Fibroblast of the aortic adventitia (primary cell): ENCODE measurements at regions not wholly inside any gene's neighbourhood (a gene's known extent, or its start where the extent isn't known, plus 50 kb on each side); places are given as distances from the start of the nearest gene placed in this dataset.

Source experiments
- DNase-seq: peaks from one replicate; pipeline ENCODE4 v3.0.0-alpha.2; 2010; ENCODE audit warnings: low read depth
- H3K4me3 ChIP-seq: 2 replicates; pipeline ENCODE4 v1.5.1; 2011; ENCODE audit warnings: low read depth, mild to moderate bottlenecking, control low read depth, low read length, moderate library complexity
- TF ChIP-seq, protein P1 (sequence below): IDR thresholded peaks from 2 replicates; pipeline ENCODE4 v1.5.1; 2011; ENCODE audit warnings: mild to moderate bottlenecking, low read length, control low read depth, inconsistent platforms; ENCODE audit not compliant: insufficient read depth

DNA sequence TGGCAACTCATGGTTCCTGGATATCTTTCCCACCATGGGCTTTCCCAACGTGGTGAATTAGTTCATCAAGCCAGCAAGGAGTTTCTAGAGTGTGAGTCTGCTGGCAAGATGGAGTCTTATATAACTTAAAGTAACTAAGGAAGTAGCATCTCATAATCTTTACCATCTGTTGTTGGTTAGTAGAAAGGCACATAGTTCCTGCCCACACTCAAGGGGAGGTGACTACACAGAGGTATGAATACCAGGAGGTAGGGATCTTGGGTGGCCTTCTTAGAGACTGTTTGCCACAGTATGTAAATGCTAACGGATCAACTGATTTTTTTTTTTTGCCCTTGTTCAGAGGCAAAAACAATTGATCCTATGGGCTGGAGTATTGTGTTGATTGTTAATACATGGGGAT lies 446.9 kb downstream of the ATP23 start:
- no peak for DNase-seq
- TF ChIP-seq, protein P1, sequence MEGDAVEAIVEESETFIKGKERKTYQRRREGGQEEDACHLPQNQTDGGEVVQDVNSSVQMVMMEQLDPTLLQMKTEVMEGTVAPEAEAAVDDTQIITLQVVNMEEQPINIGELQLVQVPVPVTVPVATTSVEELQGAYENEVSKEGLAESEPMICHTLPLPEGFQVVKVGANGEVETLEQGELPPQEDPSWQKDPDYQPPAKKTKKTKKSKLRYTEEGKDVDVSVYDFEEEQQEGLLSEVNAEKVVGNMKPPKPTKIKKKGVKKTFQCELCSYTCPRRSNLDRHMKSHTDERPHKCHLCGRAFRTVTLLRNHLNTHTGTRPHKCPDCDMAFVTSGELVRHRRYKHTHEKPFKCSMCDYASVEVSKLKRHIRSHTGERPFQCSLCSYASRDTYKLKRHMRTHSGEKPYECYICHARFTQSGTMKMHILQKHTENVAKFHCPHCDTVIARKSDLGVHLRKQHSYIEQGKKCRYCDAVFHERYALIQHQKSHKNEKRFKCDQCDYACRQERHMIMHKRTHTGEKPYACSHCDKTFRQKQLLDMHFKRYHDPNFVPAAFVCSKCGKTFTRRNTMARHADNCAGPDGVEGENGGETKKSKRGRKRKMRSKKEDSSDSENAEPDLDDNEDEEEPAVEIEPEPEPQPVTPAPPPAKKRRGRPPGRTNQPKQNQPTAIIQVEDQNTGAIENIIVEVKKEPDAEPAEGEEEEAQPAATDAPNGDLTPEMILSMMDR = no peak
- H3K4me3 ChIP-seq = no peak overlapping the region

DNA sequence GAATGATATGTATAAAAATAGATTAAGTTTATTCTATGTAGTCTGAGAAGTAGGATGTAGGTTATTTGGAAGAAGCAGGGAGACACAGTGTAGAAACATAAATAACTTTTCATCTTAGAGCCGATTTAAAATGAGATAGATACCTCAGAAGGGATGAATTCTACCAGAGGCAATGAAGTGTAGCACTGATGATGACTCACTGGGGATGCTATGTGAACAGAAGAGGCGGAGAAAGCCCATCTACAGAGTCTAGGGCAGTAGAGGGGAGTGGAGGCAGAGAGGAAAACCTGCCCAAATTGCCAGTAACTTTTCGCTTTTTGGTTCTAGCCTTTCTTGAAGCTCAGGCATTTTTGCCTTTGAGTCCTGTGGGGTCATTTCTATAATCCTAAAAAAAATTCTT lies 451.8 kb downstream of the ATP23 start:
- TF ChIP-seq, protein P1 = no peak
- no peak overlapping the region for H3K4me3 ChIP-seq
- no peak for DNase-seq

DNA sequence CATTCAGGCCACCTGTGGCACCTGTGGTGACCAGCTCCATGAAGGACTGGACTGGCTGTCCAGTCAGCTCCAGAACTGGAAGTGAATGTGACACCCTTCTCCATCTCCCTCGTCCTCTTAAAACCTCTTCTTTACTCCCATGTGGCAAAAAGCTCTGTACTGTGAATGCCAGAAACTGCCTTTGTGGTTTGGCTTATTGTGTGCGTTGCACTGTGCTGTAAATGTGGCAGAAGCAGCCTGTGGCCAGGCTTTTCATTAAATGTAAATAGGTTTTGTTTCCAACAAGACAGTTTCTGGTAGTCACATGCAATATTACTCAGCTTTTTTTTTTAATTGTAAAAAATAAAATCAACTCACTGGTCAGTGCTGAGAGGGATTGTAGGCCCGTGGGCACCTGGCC lies 453.7 kb downstream of the ATP23 start:
- DNase-seq = no peak
- H3K4me3 ChIP-seq = no peak overlapping the region
- TF ChIP-seq, protein P1 = no peak

DNA sequence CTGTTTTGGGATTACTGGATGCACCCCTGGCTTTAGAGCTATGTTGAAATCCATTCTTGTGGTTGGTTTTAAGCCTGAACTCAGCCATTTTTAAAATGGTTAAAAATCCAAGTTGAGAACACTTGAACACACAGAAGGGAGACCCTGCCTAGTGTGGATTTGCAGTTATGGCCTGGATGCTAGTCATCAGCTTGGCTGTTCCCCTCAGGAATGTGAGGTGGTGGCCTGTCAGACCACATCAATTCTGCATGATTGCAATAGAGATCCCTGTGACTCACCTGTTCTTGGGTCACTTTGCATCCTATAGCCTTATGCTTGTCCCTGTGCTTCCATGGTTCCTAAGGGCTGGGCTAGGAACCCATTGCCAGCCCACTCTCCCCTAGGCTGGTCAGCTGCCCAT lies 454.1 kb downstream of the ATP23 start:
- H3K4me3 ChIP-seq = no peak overlapping the region
- TF ChIP-seq, protein P1 = no peak
- no peak for DNase-seq

DNA sequence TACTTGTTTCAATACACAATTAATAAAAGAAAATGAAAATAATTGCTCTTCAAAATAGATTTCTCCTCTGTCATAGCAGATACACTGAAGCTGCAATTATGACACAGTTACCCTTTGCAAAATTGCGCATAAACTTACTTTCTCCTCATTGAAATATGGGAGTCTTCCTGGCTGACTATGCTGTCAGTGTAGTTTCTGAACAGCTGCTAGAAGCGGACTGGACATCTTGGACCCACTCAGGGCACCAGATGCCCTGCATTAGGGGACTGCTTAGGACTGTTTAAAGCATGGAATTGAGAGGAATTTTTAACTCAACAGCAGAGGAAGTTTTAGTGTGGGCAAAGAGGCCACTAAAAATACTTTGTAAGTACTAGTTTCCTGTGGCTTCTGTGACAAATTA lies 454.9 kb downstream of the ATP23 start:
- TF ChIP-seq, protein P1 = no peak
- no peak overlapping the region for H3K4me3 ChIP-seq
- no peak for DNase-seq

DNA sequence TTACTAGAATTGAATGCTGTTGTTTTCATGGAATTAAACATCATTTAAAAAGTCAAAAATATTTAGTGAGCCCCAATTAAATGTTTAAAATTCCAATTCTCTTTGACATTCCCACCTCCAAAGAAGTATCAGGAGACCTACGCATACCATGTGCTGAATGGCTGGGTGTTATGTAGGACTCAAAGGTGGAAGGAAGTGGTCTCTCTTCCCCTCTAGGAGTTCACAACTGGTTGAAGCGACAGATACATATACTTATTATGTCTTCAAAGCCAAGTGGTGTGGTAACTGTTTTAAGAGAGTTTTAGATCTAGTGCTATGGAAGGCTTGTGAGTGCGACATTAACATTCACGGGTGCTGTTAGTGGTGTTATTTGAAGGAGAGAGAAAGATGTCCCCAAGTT lies 464.0 kb downstream of the ATP23 start:
- TF ChIP-seq, protein P1 = no peak
- DNase-seq = no peak
- no peak overlapping the region for H3K4me3 ChIP-seq

DNA sequence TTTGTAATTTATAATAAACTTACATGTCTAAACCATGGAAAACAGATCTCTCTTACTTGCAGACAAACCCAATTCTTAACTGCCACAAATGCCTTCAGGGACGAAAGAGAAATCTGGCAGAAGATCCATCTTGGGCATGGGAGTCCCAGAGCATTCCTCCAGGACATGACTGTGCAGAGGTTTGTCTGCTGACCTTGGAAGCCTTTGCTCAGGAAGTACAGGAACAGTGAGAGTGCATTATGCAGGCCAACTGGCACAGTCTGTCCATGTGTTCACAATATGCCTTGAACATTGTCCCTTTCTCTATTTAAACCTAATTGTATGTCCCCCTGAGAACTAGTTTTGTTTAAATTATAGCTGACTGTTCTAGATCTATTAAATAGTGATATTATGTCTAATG lies 467.1 kb downstream of the ATP23 start:
- peak; percentile 54 for DNase-seq
- TF ChIP-seq, protein P1 = no peak
- H3K4me3 ChIP-seq = no peak overlapping the region
